VCaP (cell line): ENCODE measurements at regions not wholly inside any gene's neighbourhood (a gene's known extent, or its start where the extent isn't known, plus 50 kb on each side); places are given as distances from the start of the nearest gene placed in this dataset.

Source experiments
- H3K27ac ChIP-seq: fragments of 450-650 bp; 2 replicates; pipeline ENCODE4 v1.5.1; 2017
- CTCF ChIP-seq: fragments of 450-650 bp; conservative IDR thresholded peaks from 2 replicates; pipeline ENCODE4 v1.5.1; 2017; ENCODE audit warnings: mild to moderate bottlenecking, moderate library complexity

- no peak overlapping the region for H3K27ac ChIP-seq
- TF ChIP-seq CTCF = no peak
Measured at GRCh38 chr20:10978019-10978702, 304.4 kb upstream of the JAG1 start.

- TF ChIP-seq CTCF = no peak
- H3K27ac ChIP-seq = no peak overlapping the region
Measured at GRCh38 chr20:10978713-10979112, 304.9 kb upstream of the JAG1 start.

GRCh38 chr20:10982692-10983091 is 308.9 kb upstream of the JAG1 start:
- no peak for TF ChIP-seq CTCF
- H3K27ac ChIP-seq = 0 out of 2 replicates have a peak overlapping the region, but pooled peaks have one; percentile 9

- peak overlapping the region; percentile 76 for H3K27ac ChIP-seq
- TF ChIP-seq CTCF = no peak
Measured at GRCh38 chr20:10984294-10984693, 310.5 kb upstream of the JAG1 start.

- peak overlapping the region; percentile 76 for H3K27ac ChIP-seq
- no peak for TF ChIP-seq CTCF
Measured at GRCh38 chr20:10984913-10985312, 311.1 kb upstream of the JAG1 start.

- peak overlapping the region; percentile 76 for H3K27ac ChIP-seq
Measured at GRCh38 chr20:10985536-10985935, 311.7 kb upstream of the JAG1 start.

GRCh38 chr20:10986586-10986985 is 312.8 kb upstream of the JAG1 start:
- peak overlapping the region; percentile 76; the same call in 1 of the 2 replicates for H3K27ac ChIP-seq
- TF ChIP-seq CTCF = no peak

More at GRCh38 chr20:10985536-10985935, 311.7 kb upstream of the JAG1 start:
- no peak for TF ChIP-seq CTCF
